GM23338 (cell line): ENCODE measurements at regions not wholly inside any gene's neighbourhood (a gene's known extent, or its start where the extent isn't known, plus 50 kb on each side); places are given as distances from the start of the nearest gene placed in this dataset.

Experiments used
- CREB1 ChIP-seq: fragments of 250-450 bp; sonication (Bioruptor Pico); IDR thresholded peaks from 2 replicates; pipeline ENCODE4 v1.5.0; 2020; ENCODE audit warnings: low read depth, mild to moderate bottlenecking, moderate library complexity
- EZH2 ChIP-seq: fragments of 200-600 bp; sonication (generic); IDR thresholded peaks from one replicate; pipeline ENCODE4 v1.8.0; 2017; ENCODE audit warnings: antibody characterized with exemption, mild to moderate bottlenecking, low read depth; ENCODE audit not compliant: unreplicated experiment
- EZH2phosphoT487 ChIP-seq: fragments of 200-600 bp; sonication (generic); IDR thresholded peaks from one replicate; pipeline ENCODE4 v1.8.1; 2018; ENCODE audit warnings: antibody characterized with exemption; ENCODE audit not compliant: unreplicated experiment
- JUNB ChIP-seq: IDR thresholded peaks from one replicate; pipeline ENCODE4 v1.6.1; 2016; ENCODE audit warnings: antibody characterized with exemption; ENCODE audit not compliant: unreplicated experiment
- POLR2AphosphoS5 ChIP-seq: IDR thresholded peaks from 2 replicates; pipeline ENCODE4 v1.6.1; 2016; ENCODE audit warnings: antibody characterized with exemption, low read depth
- REST ChIP-seq: IDR thresholded peaks from one replicate; pipeline ENCODE4 v1.6.1; 2018; ENCODE audit warnings: antibody characterized with exemption; ENCODE audit not compliant: unreplicated experiment
- STAT1 ChIP-seq: IDR thresholded peaks from one replicate; pipeline ENCODE4 v1.6.1; 2016; ENCODE audit warnings: antibody characterized with exemption; ENCODE audit not compliant: unreplicated experiment
- ZNF114 ChIP-seq: fragments of 250-450 bp; sonication (Bioruptor Pico); IDR thresholded peaks from 2 replicates; pipeline ENCODE4 v1.5.0; 2020; ENCODE audit warnings: mild to moderate bottlenecking, moderate library complexity
- TF ChIP-seq, protein P1 (sequence below), 2 experiments: fragments of 200-600 bp in 1 of 2; sonication (generic) in 1 of 2; conservative IDR thresholded peaks; 2 replicates each; pipeline versions ENCODE4 v1.5.1 to v1.6.1; 2016 to 2017; ENCODE audit warnings: antibody characterized with exemption in 2 of 2, low read depth in 2 of 2, mild to moderate bottlenecking in 2 of 2, moderate library complexity in 1 of 2
- TF ChIP-seq, protein P2 (sequence below): IDR thresholded peaks from 2 replicates; pipeline ENCODE4 v1.6.1; 2016; ENCODE audit warnings: antibody characterized with exemption

DNA sequence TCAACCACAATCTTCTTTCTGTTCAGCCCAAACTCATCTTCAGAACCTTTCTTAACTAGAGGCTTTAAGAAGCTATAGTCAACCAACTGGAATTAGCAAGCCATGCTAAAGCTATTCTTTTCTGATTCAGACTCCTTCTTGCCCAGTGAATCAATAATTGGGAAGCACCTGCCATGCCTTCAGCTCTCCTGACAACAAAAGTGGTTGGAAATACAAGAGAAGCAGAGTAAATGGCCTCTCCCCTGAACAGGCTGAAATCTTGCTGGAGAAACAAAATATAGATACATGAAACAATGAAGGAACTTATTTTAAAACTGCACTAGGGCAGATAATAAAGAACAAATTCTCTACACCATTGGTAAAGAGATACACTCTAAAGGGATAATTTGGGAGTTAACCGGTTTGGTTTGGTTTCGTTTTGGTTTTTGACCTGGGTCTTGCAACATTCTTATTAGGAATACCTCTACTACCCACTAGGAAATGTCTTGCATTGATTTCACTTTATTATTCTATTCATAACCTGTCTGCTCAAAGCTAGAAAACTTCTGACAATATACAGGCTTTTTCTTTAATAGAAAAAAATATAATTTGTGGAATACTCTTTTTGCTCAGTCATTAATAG is 173.6 kb upstream of the DYNLRB2 start:
- TF ChIP-seq, protein P1, sequence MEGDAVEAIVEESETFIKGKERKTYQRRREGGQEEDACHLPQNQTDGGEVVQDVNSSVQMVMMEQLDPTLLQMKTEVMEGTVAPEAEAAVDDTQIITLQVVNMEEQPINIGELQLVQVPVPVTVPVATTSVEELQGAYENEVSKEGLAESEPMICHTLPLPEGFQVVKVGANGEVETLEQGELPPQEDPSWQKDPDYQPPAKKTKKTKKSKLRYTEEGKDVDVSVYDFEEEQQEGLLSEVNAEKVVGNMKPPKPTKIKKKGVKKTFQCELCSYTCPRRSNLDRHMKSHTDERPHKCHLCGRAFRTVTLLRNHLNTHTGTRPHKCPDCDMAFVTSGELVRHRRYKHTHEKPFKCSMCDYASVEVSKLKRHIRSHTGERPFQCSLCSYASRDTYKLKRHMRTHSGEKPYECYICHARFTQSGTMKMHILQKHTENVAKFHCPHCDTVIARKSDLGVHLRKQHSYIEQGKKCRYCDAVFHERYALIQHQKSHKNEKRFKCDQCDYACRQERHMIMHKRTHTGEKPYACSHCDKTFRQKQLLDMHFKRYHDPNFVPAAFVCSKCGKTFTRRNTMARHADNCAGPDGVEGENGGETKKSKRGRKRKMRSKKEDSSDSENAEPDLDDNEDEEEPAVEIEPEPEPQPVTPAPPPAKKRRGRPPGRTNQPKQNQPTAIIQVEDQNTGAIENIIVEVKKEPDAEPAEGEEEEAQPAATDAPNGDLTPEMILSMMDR (conservative IDR thresholded peaks at IDR 0.05; ENCODE audit: low read depth in 2 of 2) = no peak
- TF ChIP-seq REST (no peak), EZH2 (no peak), POLR2AphosphoS5 (no peak), JUNB (no peak), ZNF114 (CRISPR knock-in tag) (no peak), EZH2phosphoT487 (no peak), STAT1 (no peak), CREB1 (CRISPR knock-in tag) (no peak)
- TF ChIP-seq, protein P2, sequence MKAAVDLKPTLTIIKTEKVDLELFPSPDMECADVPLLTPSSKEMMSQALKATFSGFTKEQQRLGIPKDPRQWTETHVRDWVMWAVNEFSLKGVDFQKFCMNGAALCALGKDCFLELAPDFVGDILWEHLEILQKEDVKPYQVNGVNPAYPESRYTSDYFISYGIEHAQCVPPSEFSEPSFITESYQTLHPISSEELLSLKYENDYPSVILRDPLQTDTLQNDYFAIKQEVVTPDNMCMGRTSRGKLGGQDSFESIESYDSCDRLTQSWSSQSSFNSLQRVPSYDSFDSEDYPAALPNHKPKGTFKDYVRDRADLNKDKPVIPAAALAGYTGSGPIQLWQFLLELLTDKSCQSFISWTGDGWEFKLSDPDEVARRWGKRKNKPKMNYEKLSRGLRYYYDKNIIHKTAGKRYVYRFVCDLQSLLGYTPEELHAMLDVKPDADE = no peak
